Esophagus squamous epithelium (tissue), 5 donors: ENCODE measurements at regions not wholly inside any gene's neighbourhood (a gene's known extent, or its start where the extent isn't known, plus 50 kb on each side); places are given as distances from the start of the nearest gene placed in this dataset.
A peak's percentile ranks its signal among the peaks of the same experiment; 100 is the strongest.

Experiments
- DNase-seq: peaks from one replicate; lab custom pipeline; 2025; lab: John Stamatoyannopoulos, UW
- H3K27ac ChIP-seq, 4 donors: fragments of 200-600 bp; sonication (generic); one replicate each; pipeline ENCODE4 v1.5.1; 2016 to 2019; ENCODE audit warnings: mild to moderate bottlenecking in 1 of 4
- H3K27me3 ChIP-seq, 4 donors: fragments of 200-600 bp; sonication (generic); 1 replicate in 3 of 4; 2 replicates in 1 of 4; pipeline versions ENCODE4 v1.5.1 to v1.6.0; 2017 to 2021; ENCODE audit warnings: antibody characterized with exemption in 1 of 4
- H3K36me3 ChIP-seq, 3 donors: fragments of 200-600 bp; sonication (generic); one replicate each; pipeline ENCODE4 v1.5.1; 2016 to 2019
- H3K4me1 ChIP-seq, 3 donors: fragments of 200-600 bp; sonication (generic); one replicate each; pipeline ENCODE4 v1.5.1; 2017 to 2019
- H3K4me3 ChIP-seq, 4 donors: fragments of 200-600 bp; sonication (generic); 1 replicate in 3 of 4; 2 replicates in 1 of 4; pipeline ENCODE4 v1.5.1; 2016 to 2019; ENCODE audit warnings: mild to moderate bottlenecking in 2 of 4, moderate library complexity in 1 of 4
- H3K9me3 ChIP-seq, 3 donors: fragments of 200-600 bp; sonication (generic); one replicate each; pipeline ENCODE4 v1.5.1; 2016 to 2019
- POLR2A ChIP-seq, 4 donors: fragments of 450-650 bp; IDR thresholded peaks; one replicate each; pipeline ENCODE4 v1.6.1; 2017; ENCODE audit warnings: antibody characterized with exemption in 4 of 4, mild to moderate bottlenecking in 4 of 4, moderate library complexity in 3 of 4
- WGBS, 2 donors: methylation state at CpG; one replicate each; pipeline ENCODE4 v1.1.5; 2018; 5-methylcytosine and 5-hydroxymethylcytosine counted together
- intact Hi-C: fragments of 100-400 bp; cut with DNase I; formaldehyde crosslinking; loops from one replicate; pipeline ENCODE4 v1.15.0; 2022
- TF ChIP-seq, protein P1 (sequence below), 6 experiments: fragments of 450-650 bp in 4 of 6; fragments of 200-600 bp in 2 of 6; sonication (generic) in 2 of 6; IDR thresholded peaks; one replicate each; pipeline ENCODE4 v1.5.1; 2016 to 2019; ENCODE audit warnings: antibody characterized with exemption in 6 of 6, mild to moderate bottlenecking in 4 of 6, moderate library complexity in 4 of 6
- donor health status: DM: yes; HTN: yes; CAD: no.

DNA sequence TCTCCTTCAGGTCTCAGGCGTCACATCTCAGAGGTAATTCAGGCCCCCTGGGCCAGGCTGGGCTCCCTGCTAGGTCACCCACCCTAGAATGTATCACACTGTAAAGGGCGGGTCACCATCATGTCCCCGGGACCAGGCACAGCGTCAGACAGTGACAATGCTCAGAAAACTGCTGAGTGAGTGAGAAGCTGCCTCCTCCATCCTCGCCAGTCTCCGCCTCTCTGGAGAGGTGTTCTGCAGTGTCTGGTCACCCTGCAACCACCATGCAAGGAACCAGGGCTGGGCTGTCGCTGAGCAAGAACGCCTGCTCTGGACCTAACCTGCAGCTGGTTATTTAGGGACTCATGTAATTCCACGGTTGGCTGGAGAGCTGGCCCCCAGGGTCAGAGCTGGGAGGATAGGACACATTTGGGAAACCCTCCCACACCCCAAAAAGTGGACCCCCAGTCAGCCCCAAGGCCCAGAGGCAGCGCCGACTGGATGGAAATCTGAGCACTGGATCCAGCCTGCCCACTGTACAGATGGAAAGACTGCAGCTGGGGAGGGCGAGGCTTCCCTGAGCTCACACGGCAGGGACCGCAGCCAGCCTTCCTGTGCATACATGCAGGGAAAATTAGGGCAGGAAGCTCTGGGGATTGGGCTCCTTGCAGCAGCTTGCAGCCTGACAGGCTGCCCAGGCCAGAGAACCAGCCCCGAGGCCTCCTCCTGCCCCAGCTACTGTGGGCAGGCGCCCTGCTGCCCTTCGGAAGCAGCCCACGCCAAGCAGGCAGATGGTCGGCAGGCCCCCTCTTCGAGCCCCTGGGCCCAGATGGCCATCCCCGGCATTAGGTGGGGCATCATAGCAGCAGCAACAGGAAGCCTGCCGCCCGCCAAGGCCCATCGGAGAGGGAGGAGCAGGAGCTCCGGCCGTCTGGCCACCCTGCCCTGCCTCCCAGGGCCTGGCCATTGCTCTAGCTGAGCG, 105.4 kb upstream of the ZMIZ1 start:
- H3K4me3 ChIP-seq = no peak overlapping the region
- 53 to 83% methylated on average over 1 to 5 of the region's 27 CpGs for WGBS, 2 donors
- intact Hi-C loops = no loop called here
- H3K4me1 ChIP-seq = peaks cover 33 to 65% (median 35%) of the 10 kb centered on the region in 3 donors
- no peak for DNase-seq
- TF ChIP-seq POLR2A (IDR thresholded peaks at IDR 0.05) = no peak
- H3K9me3 ChIP-seq = no peaks in the 10 kb centered on the region
- H3K27ac ChIP-seq = peak overlapping the region; percentile 24 to 68 (median 48)
- H3K27me3 ChIP-seq = no peaks in the 10 kb centered on the region
- H3K36me3 ChIP-seq = no peaks in the 10 kb centered on the region

DNA sequence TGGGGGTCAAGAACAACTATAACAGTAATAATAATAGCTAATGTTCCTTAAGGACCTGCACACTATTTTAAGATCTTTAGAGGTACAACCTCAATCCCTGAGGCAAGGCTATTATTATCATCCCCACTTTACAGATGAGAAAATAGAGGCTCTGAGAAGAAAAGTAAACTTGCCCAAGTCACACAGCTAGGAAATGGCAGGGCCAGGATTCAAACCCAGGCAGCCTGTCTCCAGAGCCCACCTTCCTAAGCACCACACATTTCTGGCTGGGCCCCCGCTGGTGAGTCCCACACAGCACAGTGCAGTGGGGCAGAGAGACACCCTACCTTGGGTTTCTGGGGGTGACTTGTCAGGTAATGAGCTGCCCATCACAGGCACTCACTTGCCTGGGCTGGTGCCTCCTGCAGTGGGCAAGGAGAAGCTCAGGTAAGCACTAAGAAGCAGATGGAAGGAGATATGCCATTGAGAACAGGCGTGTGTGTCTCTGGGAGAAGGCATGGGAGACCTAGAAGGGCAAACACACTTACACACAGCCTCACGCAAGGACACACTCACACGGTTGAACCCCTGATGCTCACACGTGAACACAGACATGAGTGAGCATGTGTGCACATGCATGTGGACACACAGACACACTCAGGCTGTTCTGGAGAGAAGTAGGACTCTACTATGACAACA, 104.4 kb upstream of the ZMIZ1 start:
- no peak for DNase-seq
- Histone ChIP-seq H3K9me3 (no peaks in the 10 kb centered on the region), H3K4me1 (peaks cover 33 to 72% (median 35%) of the 10 kb centered on the region in 3 donors), H3K27me3 (no peaks in the 10 kb centered on the region), H3K4me3 (no peak overlapping the region), H3K27ac (peak overlapping the region; percentile 4 to 68 (median 36)), H3K36me3 (no peaks in the 10 kb centered on the region)
- TF ChIP-seq, protein P1, sequence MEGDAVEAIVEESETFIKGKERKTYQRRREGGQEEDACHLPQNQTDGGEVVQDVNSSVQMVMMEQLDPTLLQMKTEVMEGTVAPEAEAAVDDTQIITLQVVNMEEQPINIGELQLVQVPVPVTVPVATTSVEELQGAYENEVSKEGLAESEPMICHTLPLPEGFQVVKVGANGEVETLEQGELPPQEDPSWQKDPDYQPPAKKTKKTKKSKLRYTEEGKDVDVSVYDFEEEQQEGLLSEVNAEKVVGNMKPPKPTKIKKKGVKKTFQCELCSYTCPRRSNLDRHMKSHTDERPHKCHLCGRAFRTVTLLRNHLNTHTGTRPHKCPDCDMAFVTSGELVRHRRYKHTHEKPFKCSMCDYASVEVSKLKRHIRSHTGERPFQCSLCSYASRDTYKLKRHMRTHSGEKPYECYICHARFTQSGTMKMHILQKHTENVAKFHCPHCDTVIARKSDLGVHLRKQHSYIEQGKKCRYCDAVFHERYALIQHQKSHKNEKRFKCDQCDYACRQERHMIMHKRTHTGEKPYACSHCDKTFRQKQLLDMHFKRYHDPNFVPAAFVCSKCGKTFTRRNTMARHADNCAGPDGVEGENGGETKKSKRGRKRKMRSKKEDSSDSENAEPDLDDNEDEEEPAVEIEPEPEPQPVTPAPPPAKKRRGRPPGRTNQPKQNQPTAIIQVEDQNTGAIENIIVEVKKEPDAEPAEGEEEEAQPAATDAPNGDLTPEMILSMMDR (IDR thresholded peaks at IDR 0.05) = no peak
- no peak for TF ChIP-seq POLR2A (IDR thresholded peaks at IDR 0.05)
- WGBS, 2 donors = 50% methylated on average over 1 of the region's 5 CpGs; no CpG with 5 or more reads in 1 of the 2 donors
- intact Hi-C loops = no loop called here

DNA sequence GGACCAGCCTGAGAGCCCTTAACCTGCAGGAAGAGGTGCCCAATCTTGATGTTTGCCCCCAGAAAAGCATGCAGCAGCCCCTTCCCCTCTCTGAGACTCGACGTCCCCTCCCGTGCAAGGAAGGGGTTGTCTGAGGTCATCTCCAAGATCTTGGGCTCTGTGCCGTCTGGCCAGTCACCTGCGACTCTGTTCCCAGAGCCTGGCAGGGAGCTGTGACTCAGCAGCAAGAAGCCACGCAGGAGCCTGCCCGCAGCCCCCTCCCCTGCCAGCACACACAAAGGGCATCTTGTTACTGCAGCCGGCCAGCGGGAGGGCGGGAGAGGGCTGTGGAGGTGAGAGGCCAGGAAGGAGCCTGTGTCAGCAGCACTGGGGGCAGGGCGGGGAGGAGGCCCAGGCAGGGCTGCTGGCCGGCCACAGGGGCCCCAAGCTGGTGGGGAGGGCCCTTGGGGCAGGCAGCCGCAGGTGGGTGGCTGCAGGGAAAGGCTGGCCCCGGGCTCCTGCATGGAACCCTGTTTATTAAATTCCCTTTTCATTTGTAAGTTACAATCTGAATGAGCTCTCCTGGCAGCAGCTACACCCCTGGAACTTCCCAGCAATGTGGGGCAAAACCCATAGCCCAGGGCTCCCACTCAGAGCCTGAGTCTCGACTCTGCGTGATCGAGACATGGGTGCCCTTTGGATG, 103.7 kb upstream of the ZMIZ1 start:
- Histone ChIP-seq H3K4me3 (no peak overlapping the region), H3K36me3 (no peaks in the 10 kb centered on the region), H3K4me1 (peaks cover 32 to 71% (median 34%) of the 10 kb centered on the region in 3 donors), H3K27me3 (no peaks in the 10 kb centered on the region), H3K27ac (peak overlapping the region in 2 of 4 donors; percentile 4 to 68), H3K9me3 (no peaks in the 10 kb centered on the region)
- DNase-seq = no peak
- 27 to 31% methylated on average over 5 to 6 of the region's 17 CpGs for WGBS, 2 donors
- TF ChIP-seq POLR2A (IDR thresholded peaks at IDR 0.05) = no peak
- TF ChIP-seq, protein P1 (IDR thresholded peaks at IDR 0.05) = no peak
- intact Hi-C loops = no loop called here

DNA sequence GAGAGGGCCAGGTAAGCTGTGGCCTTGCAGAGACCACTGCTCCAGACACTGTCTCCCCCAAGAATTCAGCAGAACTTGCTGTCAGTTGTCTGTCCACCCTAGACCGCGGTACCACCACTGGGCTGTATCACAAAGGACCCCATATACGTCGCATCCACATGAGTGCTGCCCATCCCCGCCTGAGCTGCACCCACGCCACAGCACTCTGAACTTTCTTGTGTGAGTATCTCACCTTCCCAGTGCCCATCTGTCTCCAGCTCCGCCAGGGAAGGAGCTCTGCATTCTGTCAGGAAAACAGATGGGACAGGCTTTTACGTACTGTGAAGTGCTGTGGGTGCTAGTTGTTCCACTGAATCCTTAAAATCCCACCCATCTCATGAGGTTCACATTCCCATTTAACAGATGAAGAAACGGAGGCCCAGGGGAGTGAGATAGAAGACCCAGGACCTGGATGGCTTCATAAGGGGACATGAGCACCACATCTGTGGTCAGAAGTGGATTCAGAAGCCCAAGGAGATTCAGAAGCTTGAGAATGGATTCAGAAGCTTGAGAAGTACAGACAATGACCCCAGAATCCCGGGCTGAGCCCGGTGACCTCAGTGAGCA, 102.5 kb upstream of the ZMIZ1 start:
- no peaks in the 10 kb centered on the region for H3K9me3 ChIP-seq
- no peak overlapping the region for H3K4me3 ChIP-seq
- TF ChIP-seq, protein P1 (IDR thresholded peaks at IDR 0.05) = no peak
- TF ChIP-seq POLR2A (IDR thresholded peaks at IDR 0.05) = no peak
- no peak for DNase-seq
- WGBS, 2 donors = 90 to 95% methylated on average over 9 to 11 of the region's 11 CpGs
- H3K36me3 ChIP-seq = no peaks in the 10 kb centered on the region
- intact Hi-C loops = no loop called here
- no peaks in the 10 kb centered on the region for H3K27me3 ChIP-seq
- no peak overlapping the region for H3K27ac ChIP-seq
- peaks cover 23 to 59% (median 28%) of the 10 kb centered on the region in 3 donors for H3K4me1 ChIP-seq

DNA sequence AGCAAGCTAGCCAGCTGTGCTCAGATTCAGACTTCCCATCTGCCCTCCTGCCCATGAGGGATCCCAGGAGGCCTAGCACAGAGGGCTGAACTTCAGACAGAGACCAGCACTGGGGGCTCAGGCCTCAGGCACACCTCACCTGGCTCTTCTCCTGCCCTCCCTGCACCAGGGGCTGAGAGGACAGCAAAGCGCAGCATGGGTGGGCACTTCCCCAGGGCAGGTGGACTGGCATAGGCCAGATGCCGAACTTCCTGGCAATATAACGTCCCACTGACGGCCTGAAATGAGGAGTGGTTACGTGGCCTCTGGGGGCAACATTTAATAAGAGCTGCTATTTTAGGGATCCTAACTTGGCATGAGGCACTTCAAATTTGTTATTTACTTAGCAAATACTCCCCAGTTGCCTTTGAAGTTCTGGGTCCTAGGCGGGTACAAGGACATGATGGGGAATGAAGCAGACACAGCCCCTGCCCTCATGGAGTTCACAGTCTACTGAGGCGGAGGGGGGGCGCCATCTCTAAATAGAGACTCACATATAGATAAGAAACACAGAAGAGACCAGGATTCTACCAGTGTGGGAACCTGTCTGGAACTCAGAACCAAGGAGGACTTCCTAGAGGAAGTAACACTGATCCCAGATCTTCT, 101.8 kb upstream of the ZMIZ1 start:
- intact Hi-C loops = no loop called here
- 86 to 93% methylated on average over 7 to 8 of the region's 8 CpGs for WGBS, 2 donors
- TF ChIP-seq POLR2A (IDR thresholded peaks at IDR 0.05) = no peak
- TF ChIP-seq, protein P1 (IDR thresholded peaks at IDR 0.05) = no peak

More for the DNA sequence above, 101.8 kb upstream of the ZMIZ1 start:
- DNase-seq = no peak
- Histone ChIP-seq H3K4me1 (peaks cover 23 to 57% (median 29%) of the 10 kb centered on the region in 3 donors), H3K9me3 (no peaks in the 10 kb centered on the region), H3K4me3 (no peak overlapping the region), H3K27ac (no peak overlapping the region), H3K36me3 (no peaks in the 10 kb centered on the region), H3K27me3 (no peaks in the 10 kb centered on the region)
